ENCODE measurements at regions not wholly inside any gene's neighbourhood (a gene's known extent, or its start where the extent isn't known, plus 50 kb on each side); places are given as distances from the start of the nearest gene placed in this dataset.

GRCh38 chr6:133608620-133609019 is 280.3 kb upstream of the TCF21 start:
- WGBS (ENCODE audit: missing lambda C conversion rate) = 91% methylated on average over 9 of the region's 9 CpGs
- no peak for FAIRE-seq

GRCh38 chr6:133609415-133610226 is 279.3 kb upstream of the TCF21 start:
- Histone ChIP-seq H3K4me2 (peak overlapping the region; percentile 66), H3K4me3 (no peak overlapping the region), H3K27ac (peak overlapping the region; percentile 94 to 99), H3K9me3 (peaks cover 35% of the 10 kb centered on the region), H3K4me1 (peaks cover 33% of the 10 kb centered on the region)
- DNase-seq (ENCODE audit: low read depth in 1 of 2, low spot score in 1 of 2) (peak; percentile 93 to 100), ATAC-seq (peak; percentile 97 to 99), FAIRE-seq (peak; percentile 100)
- ChIA-PET POLR2A (interaction anchor here (0.7 to 1.1 kb wide), 2 partner anchors 20 to 136 kb away, joined by 3 to 4 read pairs; no protein-coding TSS in a partner anchor), CTCF (interaction anchor here (1.0 to 3.4 kb wide), 2 partner anchors 40 to 228 kb away, joined by 3 to 18 read pairs; no protein-coding TSS in a partner anchor)
- WGBS (ENCODE audit: missing lambda C conversion rate) = 0% methylated on average over 2 of the region's 2 CpGs
- TF ChIP-seq HDAC2 (IDR thresholded peaks at IDR 0.05) (no peak), KDM1A (IDR thresholded peaks at IDR 0.05; ENCODE audit: low read depth) (no peak), CBX2 (IDR thresholded peaks at IDR 0.05; ENCODE audit: borderline replicate concordance, low read depth) (no peak), SMC3 (IDR thresholded peaks at IDR 0.05) (peak; percentile 68), NFE2L2 (conservative IDR thresholded peaks at IDR 0.05; ENCODE audit: low read length) (peak; percentile 87), PHF8 (IDR thresholded peaks at IDR 0.05; ENCODE audit: borderline replicate concordance, low read depth) (no peak), ZC3H11A (IDR thresholded peaks at IDR 0.05) (no peak), KDM5A (IDR thresholded peaks at IDR 0.05) (no peak), GATA3 (IDR thresholded peaks at IDR 0.05; ENCODE audit: borderline replicate concordance) (peak; percentile 100), NPAS2 (CRISPR knock-in tag; IDR thresholded peaks at IDR 0.05; ENCODE audit: borderline replicate concordance) (0 out of 2 replicates have a peak, but pooled peaks have one; percentile 41), TP53 (CRISPR knock-in tag; IDR thresholded peaks at IDR 0.05) (no peak), SREBF2 (IDR thresholded peaks at IDR 0.05) (no peak), JUNB (IDR thresholded peaks at IDR 0.05) (peak; percentile 100), ATOH8 (CRISPR knock-in tag; IDR thresholded peaks at IDR 0.05; ENCODE audit: low read depth) (peak; percentile 18; the same call in 1 of the 2 replicates), RARB (CRISPR knock-in tag; IDR thresholded peaks at IDR 0.05) (peak; percentile 98), HOXA7 (CRISPR knock-in tag; IDR thresholded peaks at IDR 0.05) (peak; percentile 40; the same call in 1 of the 2 replicates), USF2 (IDR thresholded peaks at IDR 0.05) (peak; percentile 81), MAFK (IDR thresholded peaks at IDR 0.05; ENCODE audit: partially characterized antibody) (peak; percentile 91), RAD21 (conservative IDR thresholded peaks at IDR 0.05 in 1 of 2, IDR thresholded peaks at IDR 0.05 in 1 of 2) (peak; percentile 33 to 80), TFCP2L1 (CRISPR knock-in tag; IDR thresholded peaks at IDR 0.05) (0 out of 2 replicates have a peak, but pooled peaks have one; percentile 11), HOXB13 (CRISPR knock-in tag; IDR thresholded peaks at IDR 0.05; ENCODE audit: low read depth) (peak; percentile 94; the same call in 1 of the 2 replicates), JUN (IDR thresholded peaks at IDR 0.05) (peak; percentile 100), ZNF302 (CRISPR knock-in tag; IDR thresholded peaks at IDR 0.05) (no peak), RNF2 (IDR thresholded peaks at IDR 0.05; ENCODE audit: borderline replicate concordance, low read depth) (no peak), ESRRA (IDR thresholded peaks at IDR 0.05; ENCODE audit: borderline replicate concordance, low read length) (no peak), HOXB5 (CRISPR knock-in tag; IDR thresholded peaks at IDR 0.05) (peak; percentile 96), RCOR1 (IDR thresholded peaks at IDR 0.05; ENCODE audit: low read depth, low read length) (no peak), RFX5 (IDR thresholded peaks at IDR 0.05) (no peak), EHMT2 (IDR thresholded peaks at IDR 0.05; ENCODE audit: low read depth) (no peak), ZSCAN20 (CRISPR knock-in tag; IDR thresholded peaks at IDR 0.05) (no peak)
- TF ChIP-seq, protein P1, sequence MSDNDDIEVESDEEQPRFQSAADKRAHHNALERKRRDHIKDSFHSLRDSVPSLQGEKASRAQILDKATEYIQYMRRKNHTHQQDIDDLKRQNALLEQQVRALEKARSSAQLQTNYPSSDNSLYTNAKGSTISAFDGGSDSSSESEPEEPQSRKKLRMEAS (IDR thresholded peaks at IDR 0.05) = peak; percentile 97
- TF ChIP-seq, protein P2, sequence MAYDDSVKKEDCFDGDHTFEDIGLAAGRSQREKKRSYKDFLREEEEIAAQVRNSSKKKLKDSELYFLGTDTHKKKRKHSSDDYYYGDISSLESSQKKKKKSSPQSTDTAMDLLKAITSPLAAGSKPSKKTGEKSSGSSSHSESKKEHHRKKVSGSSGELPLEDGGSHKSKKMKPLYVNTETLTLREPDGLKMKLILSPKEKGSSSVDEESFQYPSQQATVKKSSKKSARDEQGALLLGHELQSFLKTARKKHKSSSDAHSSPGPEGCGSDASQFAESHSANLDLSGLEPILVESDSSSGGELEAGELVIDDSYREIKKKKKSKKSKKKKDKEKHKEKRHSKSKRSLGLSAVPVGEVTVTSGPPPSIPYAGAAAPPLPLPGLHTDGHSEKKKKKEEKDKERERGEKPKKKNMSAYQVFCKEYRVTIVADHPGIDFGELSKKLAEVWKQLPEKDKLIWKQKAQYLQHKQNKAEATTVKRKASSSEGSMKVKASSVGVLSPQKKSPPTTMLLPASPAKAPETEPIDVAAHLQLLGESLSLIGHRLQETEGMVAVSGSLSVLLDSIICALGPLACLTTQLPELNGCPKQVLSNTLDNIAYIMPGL (CRISPR knock-in tag; IDR thresholded peaks at IDR 0.05; ENCODE audit: borderline replicate concordance) = no peak

More at GRCh38 chr6:133608620-133609019, 280.3 kb upstream of the TCF21 start:
- H3K4me2 ChIP-seq = peak overlapping the region; percentile 48; the same call in 1 of the 3 replicates
- ATAC-seq = no peak
- H3K4me1 ChIP-seq = peaks cover 31% of the 10 kb centered on the region
- no peak overlapping the region for H3K4me3 ChIP-seq
- ChIA-PET POLR2A (no interaction called here), CTCF (interaction anchor here (3.4 kb wide), 1 partner anchor 39 kb away, joined by 18 read pairs; no protein-coding TSS in a partner anchor)
- TF ChIP-seq FOXS1 (CRISPR knock-in tag; IDR thresholded peaks at IDR 0.05) (no peak), HOXB13 (CRISPR knock-in tag; IDR thresholded peaks at IDR 0.05; ENCODE audit: low read depth) (peak; percentile 65; the same call in 1 of the 2 replicates)
- no peak for DNase-seq (ENCODE audit: low read depth in 1 of 2, low spot score in 1 of 2)
- peak overlapping the region; percentile 89 to 99 for H3K27ac ChIP-seq
- peaks cover 35% of the 10 kb centered on the region for H3K9me3 ChIP-seq

All from A549 (cell line).